ENCODE measurements at regions not wholly inside any gene's neighbourhood (a gene's known extent, or its start where the extent isn't known, plus 50 kb on each side); places are given as distances from the start of the nearest gene placed in this dataset.

DNA sequence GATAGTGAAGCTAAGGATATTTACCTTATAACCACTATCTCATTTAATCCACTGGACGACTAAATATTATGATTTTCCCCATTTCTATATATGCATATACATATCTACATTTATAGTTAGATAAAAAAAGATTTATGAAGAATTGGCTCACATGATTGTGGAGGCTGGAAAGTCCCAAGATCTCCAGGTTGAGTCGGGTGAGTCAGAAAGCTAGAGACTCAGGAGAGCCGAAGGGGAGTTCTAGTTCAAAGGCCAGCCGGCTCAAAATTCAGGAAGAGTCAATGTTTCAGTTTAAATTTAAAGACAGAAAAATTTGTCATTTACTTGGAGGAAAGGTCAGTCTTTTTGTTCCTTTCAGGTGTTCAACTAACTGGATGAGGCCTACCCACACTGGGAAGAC is 158.2 kb upstream of the CPEB2 start:
- H3K9me3 Mint-ChIP-seq, result no peaks in the 10 kb centered on the region
- H3K36me3 Mint-ChIP-seq (ENCODE audit: insufficient read depth), result no peaks in the 10 kb centered on the region
- no peak overlapping the region for H3K4me3 Mint-ChIP-seq
- no peaks in the 10 kb centered on the region for H3K27me3 Mint-ChIP-seq
- no peak overlapping the region for H3K27ac Mint-ChIP-seq
- DNase-seq (no peak), ATAC-seq (replicated peaks) (no peak)
- no peaks in the 10 kb centered on the region for H3K4me1 Mint-ChIP-seq (ENCODE audit: low read depth in 2 of 2)

DNA sequence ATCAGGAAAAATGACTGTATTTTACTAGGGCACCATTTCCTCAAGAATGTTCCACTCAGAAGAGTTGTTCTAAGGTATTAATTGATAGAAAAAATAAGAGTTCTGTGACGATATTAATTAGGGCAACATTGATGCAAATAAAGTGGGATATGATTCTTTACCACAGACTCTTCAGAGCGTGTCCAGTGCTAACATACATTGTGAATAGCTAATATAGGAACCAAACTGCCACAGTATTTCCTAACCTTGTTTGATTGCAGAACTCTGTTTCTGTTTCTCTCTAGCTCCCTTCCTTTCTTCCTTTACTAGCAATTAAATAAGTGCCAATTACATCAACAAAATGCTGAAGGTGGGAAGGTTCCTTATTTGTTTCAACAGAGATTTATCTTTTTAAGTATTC is 154.1 kb upstream of the CPEB2 start:
- Mint-ChIP-seq H3K4me1 (ENCODE audit: low read depth in 2 of 2) (no peaks in the 10 kb centered on the region), H3K27ac (no peak overlapping the region), H3K36me3 (ENCODE audit: insufficient read depth) (no peaks in the 10 kb centered on the region), H3K4me3 (no peak overlapping the region), H3K9me3 (no peaks in the 10 kb centered on the region), H3K27me3 (peaks cover 7 to 10% of the 10 kb centered on the region in 2 donors)
- DNase-seq (no peak), ATAC-seq (replicated peaks) (no peak)

DNA sequence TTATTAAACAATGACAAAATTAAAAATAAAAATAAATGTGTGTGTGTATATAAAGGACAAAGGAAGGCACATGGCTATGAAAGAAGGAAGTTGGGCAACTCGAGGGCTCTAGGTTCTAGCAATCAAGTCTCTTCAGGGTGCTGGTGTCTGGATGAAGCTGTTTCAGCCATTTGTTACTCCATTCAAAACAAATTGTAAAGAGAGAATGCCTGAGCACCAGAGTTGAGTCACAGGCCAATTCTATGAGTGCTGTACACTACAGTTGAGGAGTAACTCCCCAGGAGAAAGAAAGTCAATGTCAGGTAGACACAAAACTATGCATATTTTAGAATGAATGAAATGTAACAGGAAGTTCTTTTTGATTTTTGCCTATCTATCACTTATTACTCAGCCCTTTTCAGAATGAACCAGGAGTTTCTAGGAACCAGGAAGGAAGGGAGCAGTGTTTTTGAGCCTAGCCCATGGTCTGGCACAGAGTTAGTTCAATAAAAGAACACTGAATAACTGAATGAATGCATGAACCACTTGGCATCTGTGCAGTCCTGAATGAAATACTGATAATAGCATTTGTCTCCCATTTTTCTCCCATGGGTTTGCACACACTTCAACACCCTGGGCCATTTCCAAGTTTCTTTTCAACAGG is 151.7 kb upstream of the CPEB2 start:
- no peaks in the 10 kb centered on the region for H3K36me3 Mint-ChIP-seq (ENCODE audit: insufficient read depth)
- H3K4me1 Mint-ChIP-seq (ENCODE audit: low read depth in 2 of 2), result no peaks in the 10 kb centered on the region
- H3K4me3 Mint-ChIP-seq, result no peak overlapping the region
- H3K9me3 Mint-ChIP-seq, result no peaks in the 10 kb centered on the region
- DNase-seq, result no peak
- no peak overlapping the region for H3K27ac Mint-ChIP-seq
- H3K27me3 Mint-ChIP-seq, result peaks cover 10 to 11% of the 10 kb centered on the region in 2 donors
- ATAC-seq (replicated peaks), result no peak

DNA sequence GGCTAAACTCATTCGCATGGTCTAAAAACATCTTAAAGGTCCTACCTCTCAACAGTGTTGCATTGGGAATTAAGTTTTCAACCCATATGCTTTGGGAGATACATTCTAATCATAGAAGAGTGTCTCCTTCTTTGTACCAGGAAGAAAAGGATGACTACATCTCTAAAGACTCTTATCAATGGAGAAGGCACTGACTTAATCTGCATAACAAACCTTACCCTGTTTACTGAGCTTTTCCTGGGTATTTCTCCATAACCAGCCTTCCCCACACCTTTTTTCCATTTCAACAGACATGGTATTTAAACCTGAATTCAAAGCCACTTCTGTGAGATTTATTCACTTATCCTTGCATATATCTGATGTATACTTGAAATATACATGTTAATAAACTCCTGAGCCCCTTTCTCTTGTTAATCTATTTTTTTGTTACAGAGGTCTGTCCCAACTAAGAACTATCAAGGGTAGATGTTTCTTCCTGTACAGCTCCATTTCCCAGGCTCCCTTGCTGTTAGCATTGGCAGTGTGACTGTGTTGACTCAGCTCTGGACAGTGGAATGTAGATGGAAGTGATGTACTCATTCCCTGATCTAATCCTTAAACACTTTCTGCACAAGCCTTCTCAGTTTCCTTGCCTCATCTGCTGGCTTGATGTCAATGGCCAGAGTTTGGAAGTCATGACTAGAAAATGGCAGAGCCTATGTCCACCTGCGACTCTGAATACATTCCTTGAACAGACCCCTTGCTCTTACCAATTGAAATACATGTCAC is 148.9 kb upstream of the CPEB2 start:
- Mint-ChIP-seq H3K27ac (peak overlapping the region in 1 of 2 donors; percentile 7), H3K27me3 (peaks cover 10 to 11% of the 10 kb centered on the region in 2 donors), H3K4me1 (ENCODE audit: low read depth in 2 of 2) (no peaks in the 10 kb centered on the region), H3K4me3 (no peak overlapping the region), H3K36me3 (ENCODE audit: insufficient read depth) (no peaks in the 10 kb centered on the region), H3K9me3 (no peaks in the 10 kb centered on the region)
- no peak for ATAC-seq (replicated peaks)
- no peak for DNase-seq

DNA sequence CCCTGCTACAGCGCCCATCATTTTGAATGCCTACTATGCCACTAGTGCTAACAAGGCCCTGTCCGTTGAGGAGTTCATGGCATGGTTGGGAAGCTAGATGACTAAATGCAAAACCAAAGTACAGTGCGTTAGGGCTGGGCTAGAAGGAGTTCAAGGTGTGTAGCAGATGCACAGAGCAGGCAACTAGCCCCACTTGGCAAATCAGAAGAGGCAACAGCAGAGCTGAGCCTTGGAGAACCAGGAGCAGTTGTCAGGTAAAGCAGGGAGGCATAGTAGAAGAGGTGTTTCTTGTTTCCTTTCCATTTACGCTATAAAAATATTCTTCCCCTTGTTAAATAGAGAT is 146.6 kb upstream of the CPEB2 start:
- H3K27ac Mint-ChIP-seq, result no peak overlapping the region

DNA sequence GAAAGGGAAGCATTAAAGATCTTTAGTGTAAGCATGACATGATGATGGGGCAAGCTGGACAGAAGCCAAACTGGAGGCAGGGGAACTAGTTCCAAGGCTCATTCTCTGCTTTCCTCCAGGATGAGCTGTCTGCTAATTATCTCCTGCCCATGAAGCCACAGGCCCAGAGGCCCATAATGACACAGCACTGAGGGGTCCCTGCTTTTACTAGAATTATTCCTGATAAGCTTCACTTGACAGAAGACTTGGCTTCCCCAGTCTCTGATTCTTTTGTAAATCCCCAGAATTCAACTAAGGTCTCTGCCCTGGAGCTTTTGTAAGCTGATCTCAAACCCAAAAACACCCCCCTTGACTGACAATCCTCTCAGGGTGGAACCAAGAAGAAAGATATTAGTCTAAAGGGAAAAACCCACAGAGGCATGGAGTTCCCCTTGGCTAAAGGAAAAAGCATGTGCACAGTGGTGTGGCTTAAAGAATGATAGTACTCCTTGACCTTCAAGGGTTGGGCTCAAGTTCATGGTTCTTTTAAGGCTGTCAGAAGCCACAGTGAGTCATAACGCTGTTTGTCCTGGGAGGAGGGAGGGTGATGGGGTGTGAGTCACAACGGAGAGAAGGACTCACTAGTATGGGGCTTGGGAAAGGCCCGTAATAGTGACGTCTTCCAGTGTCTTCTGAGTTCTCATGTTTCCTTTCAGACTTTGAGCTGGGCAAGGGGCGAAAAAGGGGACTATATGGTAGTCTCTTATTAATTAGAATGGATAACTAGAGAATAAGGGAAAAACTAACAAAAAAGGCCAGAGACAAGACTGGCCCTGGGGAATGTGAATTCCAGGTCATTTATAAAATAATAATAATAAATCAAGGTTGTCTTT is 146.0 kb upstream of the CPEB2 start:
- Mint-ChIP-seq H3K4me3 (no peak overlapping the region), H3K36me3 (ENCODE audit: insufficient read depth) (no peaks in the 10 kb centered on the region), H3K27ac (no peak overlapping the region), H3K27me3 (peaks cover 10 to 11% of the 10 kb centered on the region in 2 donors), H3K4me1 (ENCODE audit: low read depth in 2 of 2) (no peaks in the 10 kb centered on the region), H3K9me3 (no peaks in the 10 kb centered on the region)
- peak; percentile 36 for ATAC-seq (replicated peaks)
- no peak for DNase-seq

More for the DNA sequence above, 146.6 kb upstream of the CPEB2 start:
- Mint-ChIP-seq H3K27me3 (peaks cover 10 to 11% of the 10 kb centered on the region in 2 donors), H3K9me3 (no peaks in the 10 kb centered on the region), H3K4me1 (ENCODE audit: low read depth in 2 of 2) (no peaks in the 10 kb centered on the region), H3K4me3 (no peak overlapping the region), H3K36me3 (ENCODE audit: insufficient read depth) (no peaks in the 10 kb centered on the region)
- no peak for DNase-seq
- no peak for ATAC-seq (replicated peaks)

DNA sequence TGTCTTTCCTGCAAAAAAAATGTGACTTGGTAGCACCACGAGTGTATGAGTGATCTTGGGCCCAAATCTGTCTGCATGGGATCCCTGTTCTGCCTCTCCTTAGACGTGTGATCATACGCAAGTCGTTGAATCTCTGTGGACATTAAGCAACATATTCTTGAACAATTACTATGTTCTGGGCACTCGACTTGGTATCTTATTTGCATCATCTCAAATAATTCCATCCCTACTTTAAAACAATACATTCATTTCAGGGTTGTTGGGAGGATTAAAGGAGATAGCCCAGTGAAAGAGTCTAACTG is 145.4 kb upstream of the CPEB2 start:
- Mint-ChIP-seq H3K4me3 (no peak overlapping the region), H3K27me3 (peaks cover 8 to 11% of the 10 kb centered on the region in 2 donors), H3K9me3 (no peaks in the 10 kb centered on the region), H3K4me1 (ENCODE audit: low read depth in 2 of 2) (no peaks in the 10 kb centered on the region), H3K27ac (no peak overlapping the region), H3K36me3 (ENCODE audit: insufficient read depth) (no peaks in the 10 kb centered on the region)
- DNase-seq (no peak), ATAC-seq (replicated peaks) (no peak)

DNA sequence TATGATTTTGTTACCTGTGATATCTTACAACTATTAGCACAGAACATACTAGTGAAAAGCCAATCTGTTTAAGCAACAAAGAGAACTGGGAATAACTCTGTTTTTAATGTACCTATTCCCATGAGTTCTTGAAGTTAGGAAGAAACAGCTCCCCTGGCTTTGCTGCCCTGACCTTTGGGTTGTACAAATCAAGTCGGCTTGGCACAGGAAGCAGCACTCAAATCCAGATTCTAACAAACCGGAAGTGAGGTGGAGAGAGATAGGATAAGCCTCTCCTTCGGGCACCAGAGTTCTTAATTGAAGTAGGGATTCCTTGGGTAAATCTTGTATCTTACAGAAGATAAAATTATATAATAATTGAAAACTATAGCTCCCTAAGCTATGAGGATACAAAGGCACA is 144.8 kb upstream of the CPEB2 start:
- H3K9me3 Mint-ChIP-seq, result no peaks in the 10 kb centered on the region
- peaks cover 2 to 7% of the 10 kb centered on the region in 2 donors for H3K27me3 Mint-ChIP-seq
- no peak overlapping the region for H3K4me3 Mint-ChIP-seq
- ATAC-seq (replicated peaks) (no peak), DNase-seq (no peak)
- H3K4me1 Mint-ChIP-seq (ENCODE audit: low read depth in 2 of 2), result no peaks in the 10 kb centered on the region
- no peaks in the 10 kb centered on the region for H3K36me3 Mint-ChIP-seq (ENCODE audit: insufficient read depth)
- no peak overlapping the region for H3K27ac Mint-ChIP-seq

DNA sequence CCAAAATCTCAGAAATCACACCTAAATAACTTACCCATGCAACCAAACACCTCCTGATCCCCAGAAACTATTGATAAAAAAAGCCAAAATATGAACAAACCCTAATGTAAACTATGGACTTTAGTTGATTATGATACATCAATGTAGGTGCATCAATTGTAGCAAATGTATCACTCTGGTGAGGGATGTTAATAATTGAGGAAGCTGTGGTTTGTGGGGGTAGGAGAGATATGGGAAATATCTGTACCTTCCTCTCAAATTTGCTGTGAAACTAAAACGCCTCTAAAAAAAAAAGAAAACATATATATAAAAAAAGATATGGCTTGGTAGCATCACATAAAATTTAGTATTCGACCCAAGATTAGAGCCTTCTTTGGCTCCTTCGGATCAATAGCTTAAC is 144.3 kb upstream of the CPEB2 start:
- Mint-ChIP-seq H3K27ac (no peak overlapping the region), H3K9me3 (no peaks in the 10 kb centered on the region), H3K27me3 (peaks cover 1 to 4% of the 10 kb centered on the region in 2 donors), H3K4me3 (no peak overlapping the region), H3K4me1 (ENCODE audit: low read depth in 2 of 2) (no peaks in the 10 kb centered on the region), H3K36me3 (ENCODE audit: insufficient read depth) (no peaks in the 10 kb centered on the region)
- DNase-seq (no peak), ATAC-seq (replicated peaks) (no peak)

DNA sequence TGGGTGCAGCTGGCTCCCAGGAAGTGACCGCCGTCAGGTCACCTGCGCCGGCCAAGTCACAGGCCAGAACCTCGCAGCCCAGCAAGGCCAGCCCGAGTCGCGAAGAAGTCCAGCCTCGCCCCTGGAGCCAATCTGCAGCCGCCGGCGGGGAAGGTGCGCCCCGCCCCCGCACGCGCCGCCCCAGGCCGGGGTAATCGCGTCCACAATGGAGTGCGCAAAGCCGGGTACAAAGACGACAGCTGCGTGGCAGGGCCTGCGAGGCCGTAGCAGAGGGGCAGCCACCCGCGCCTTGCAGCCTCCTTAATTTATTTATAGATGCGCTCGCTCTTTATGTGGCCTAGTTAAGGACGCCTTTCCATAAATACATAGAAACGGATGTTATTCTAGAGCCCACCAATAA is 139.4 kb upstream of the CPEB2 start:
- ATAC-seq (replicated peaks), result no peak

DNA sequence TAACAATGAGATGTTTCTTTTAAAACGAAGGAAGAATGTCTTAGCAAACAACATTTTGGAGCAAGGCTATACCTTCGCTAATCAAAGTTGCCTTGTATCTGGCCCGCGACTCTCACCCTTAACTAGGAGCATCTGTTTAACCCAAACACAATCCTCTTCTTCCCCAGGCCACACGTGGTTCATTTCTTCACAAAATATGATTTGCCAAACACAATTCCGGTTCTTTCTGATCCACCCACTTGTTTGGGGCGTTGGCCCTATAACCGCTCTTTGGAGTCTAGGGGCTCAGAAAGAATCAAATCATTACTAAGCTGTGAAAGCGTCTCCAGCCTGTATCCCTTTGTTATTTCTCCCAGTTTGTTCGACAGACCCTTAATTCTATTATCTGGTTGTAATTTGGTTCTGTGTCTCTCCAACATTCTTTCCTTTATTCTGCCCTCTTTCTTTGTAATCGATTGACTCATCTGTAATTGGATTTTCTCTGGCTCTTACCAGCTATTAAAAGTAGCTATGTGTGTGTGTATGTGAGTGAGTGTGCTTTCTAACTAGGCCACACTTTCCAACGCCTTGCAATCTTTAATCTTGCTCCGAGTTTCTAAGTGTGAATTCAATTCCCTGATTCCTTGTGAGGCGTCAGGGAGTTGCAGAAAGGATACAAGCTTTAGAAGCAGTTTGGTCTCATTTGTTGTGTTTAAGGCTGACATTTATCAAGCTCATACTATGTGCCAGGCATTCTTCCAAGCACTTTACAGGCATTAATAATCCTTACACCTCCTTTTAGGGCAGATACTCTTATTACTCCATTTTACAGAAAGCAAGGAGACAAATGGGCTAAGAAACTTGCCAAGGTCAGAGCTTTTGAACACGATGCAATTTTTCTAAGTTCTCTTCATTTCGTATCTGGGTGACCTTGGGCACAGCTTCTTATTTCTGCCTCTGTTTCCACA is 138.6 kb upstream of the CPEB2 start:
- Mint-ChIP-seq H3K27ac (no peak overlapping the region), H3K4me1 (ENCODE audit: low read depth in 2 of 2) (no peaks in the 10 kb centered on the region), H3K4me3 (no peak overlapping the region), H3K36me3 (ENCODE audit: insufficient read depth) (no peaks in the 10 kb centered on the region), H3K27me3 (peaks cover 15 to 39% of the 10 kb centered on the region in 2 donors), H3K9me3 (no peaks in the 10 kb centered on the region)
- ATAC-seq (replicated peaks) (no peak), DNase-seq (no peak)

More for the DNA sequence above, 139.4 kb upstream of the CPEB2 start:
- Mint-ChIP-seq H3K36me3 (ENCODE audit: insufficient read depth) (no peaks in the 10 kb centered on the region), H3K4me3 (no peak overlapping the region), H3K9me3 (no peaks in the 10 kb centered on the region), H3K27ac (no peak overlapping the region), H3K4me1 (ENCODE audit: low read depth in 2 of 2) (no peaks in the 10 kb centered on the region), H3K27me3 (peaks cover 14 to 32% of the 10 kb centered on the region in 2 donors)
- no peak for DNase-seq

DNA sequence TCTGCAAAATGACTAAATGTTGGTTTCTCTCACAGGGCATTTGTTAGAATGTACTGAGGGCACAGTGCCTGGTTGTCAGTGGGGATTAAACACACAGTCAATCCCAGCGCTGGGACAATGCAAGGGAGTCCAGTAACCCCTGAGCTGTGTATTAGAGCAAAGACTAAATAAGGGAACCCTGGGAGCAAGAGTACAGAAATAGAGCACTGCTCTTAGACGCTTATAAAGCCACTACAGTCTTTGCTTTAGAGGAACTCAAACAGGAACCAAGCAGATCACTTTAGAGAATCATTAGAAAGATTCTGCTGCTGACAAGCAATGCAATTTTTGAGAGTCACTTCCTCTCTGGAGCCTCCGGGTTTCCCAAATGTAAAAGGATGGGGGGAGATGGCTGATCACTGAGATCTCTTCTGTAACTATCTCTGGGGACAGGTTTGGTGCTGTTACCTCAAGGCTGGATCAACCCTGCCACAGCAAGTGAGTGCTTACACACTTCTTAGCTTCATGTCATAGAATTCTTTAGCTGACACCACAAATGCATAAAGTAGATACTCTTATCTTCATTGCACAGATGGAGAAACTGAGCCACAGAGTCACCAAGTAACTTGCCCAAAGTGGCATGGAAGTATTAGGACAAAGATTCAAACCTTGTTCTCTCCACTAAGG is 137.8 kb upstream of the CPEB2 start:
- no peak for ATAC-seq (replicated peaks)
- H3K4me1 Mint-ChIP-seq (ENCODE audit: low read depth in 2 of 2), result no peaks in the 10 kb centered on the region
- peaks cover 22 to 47% of the 10 kb centered on the region in 2 donors for H3K27me3 Mint-ChIP-seq
- H3K36me3 Mint-ChIP-seq (ENCODE audit: insufficient read depth), result peaks cover 3% of the 10 kb centered on the region
- no peaks in the 10 kb centered on the region for H3K9me3 Mint-ChIP-seq
- DNase-seq, result no peak
- H3K27ac Mint-ChIP-seq, result no peak overlapping the region
- H3K4me3 Mint-ChIP-seq, result no peak overlapping the region

DNA sequence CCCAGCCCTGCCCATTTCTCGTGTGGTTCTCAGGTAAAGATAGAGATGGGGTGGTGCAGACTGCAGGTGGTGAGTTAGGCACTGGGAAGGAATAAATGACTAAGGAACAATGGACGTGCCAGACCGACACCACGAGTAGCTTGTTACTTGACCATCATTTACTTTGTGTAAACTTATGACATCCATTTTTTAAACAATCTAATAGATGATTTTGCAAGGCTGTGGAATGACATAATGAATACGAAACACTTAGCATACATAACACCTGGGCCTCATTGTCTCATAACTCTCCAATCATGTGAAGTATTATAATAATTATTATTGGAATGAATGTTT is 137.3 kb upstream of the CPEB2 start:
- peaks cover 22 to 48% of the 10 kb centered on the region in 2 donors for H3K27me3 Mint-ChIP-seq

More for the DNA sequence above, 137.3 kb upstream of the CPEB2 start:
- Mint-ChIP-seq H3K9me3 (no peaks in the 10 kb centered on the region), H3K36me3 (ENCODE audit: insufficient read depth) (peaks cover 3% of the 10 kb centered on the region), H3K4me1 (ENCODE audit: low read depth in 2 of 2) (no peaks in the 10 kb centered on the region), H3K4me3 (no peak overlapping the region), H3K27ac (no peak overlapping the region)
- ATAC-seq (replicated peaks), result no peak
- DNase-seq, result no peak
